Fibroblast of lung (primary cell): ENCODE measurements at regions not wholly inside any gene's neighbourhood (a gene's known extent, or its start where the extent isn't known, plus 50 kb on each side); places are given as distances from the start of the nearest gene placed in this dataset.

Source experiments
- CTCF ChIP-seq, 2 donors: IDR thresholded peaks in 1 of 2; conservative IDR thresholded peaks in 1 of 2; 1 replicate in 1 of 2; 2 replicates in 1 of 2; pipeline ENCODE4 v1.5.1; 2011 to 2012; ENCODE audit warnings: low read length in 2 of 2, control low read depth in 1 of 2, inconsistent platforms in 1 of 2, low read depth in 1 of 2, mild to moderate bottlenecking in 1 of 2
- EZH2 ChIP-seq: IDR thresholded peaks from 2 replicates; pipeline ENCODE4 v1.5.1; 2012; ENCODE audit warnings: low read length, control low read depth, mild to moderate bottlenecking; ENCODE audit errors: missing control alignments

DNA sequence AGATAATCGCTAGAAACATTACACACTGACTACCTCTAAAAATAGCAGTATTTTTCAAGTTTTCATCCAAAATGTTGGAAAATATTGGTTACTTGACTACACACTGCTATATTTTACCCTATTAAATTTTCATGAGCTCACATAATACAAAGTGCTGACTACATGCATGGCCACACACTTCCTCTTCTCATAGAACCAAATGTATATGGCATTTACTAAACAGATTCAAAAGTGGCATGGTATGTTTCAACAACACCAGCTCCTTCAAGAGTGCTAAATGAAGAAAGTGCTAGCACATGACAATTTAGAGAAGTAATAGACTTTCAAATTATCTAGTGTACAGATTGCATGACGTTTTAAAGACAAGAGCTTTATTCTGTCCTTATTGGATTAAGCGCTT is 780.4 kb upstream of the SLITRK6 start:
- TF ChIP-seq CTCF (conservative IDR thresholded peaks at IDR 0.05 in 1 of 2, IDR thresholded peaks at IDR 0.05 in 1 of 2; ENCODE audit: low read depth in 1 of 2, low read length in 2 of 2) (no peak), EZH2 (no peak)
